HepG2 (cell line): ENCODE measurements at regions not wholly inside any gene's neighbourhood (a gene's known extent, or its start where the extent isn't known, plus 50 kb on each side); places are given as distances from the start of the nearest gene placed in this dataset.

Experiments used
- ATAC-seq: fragments of 200-7000 bp; cut with Tn5 transposase; 3 replicates; pipeline ENCODE4 v1.9.1; 2020; ENCODE audit warnings: mild to moderate bottlenecking, moderate library complexity
- BruUV-seq: library from RNA; stranded (reverse); fragments of 400-500 nt; replicated peaks from 2 replicates; lab custom pipeline; 2021; lab: Mats Ljungman, UMichigan
- CTCF ChIA-PET: fragments of 300-600 bp; formaldehyde crosslinking; extraction: SDS; loops from one replicate; lab custom pipeline; 2021; ENCODE audit warnings: low total read pairs, inconsistent platforms, low intra/inter-chr PET ratio; lab: Yijun Ruan, JAX
- POLR2A ChIA-PET: fragments of 350-600 bp; sonication (Branson Sonifier 250); formaldehyde crosslinking; loops from one replicate; lab custom pipeline; 2020; ENCODE audit warnings: antibody characterized with exemption, inconsistent platforms; lab: Yijun Ruan, JAX
- DNase-seq: peaks from one replicate; pipeline ENCODE4 v3.0.0-alpha.2; 2015; ENCODE audit warnings: low spot score
- FAIRE-seq: peaks from 3 replicates; lab custom pipeline; 2011; peaks lifted over from hg19 to GRCh38; lab: Jason Lieb, UNC
- H2AFZ ChIP-seq: one replicate; pipeline ENCODE4 v1.6.1; 2011; ENCODE audit warnings: low read length, inconsistent platforms
- H3K27ac ChIP-seq: fragments of 300-600 bp; 3 replicates; pipeline ENCODE4 v1.8.0; 2011; ENCODE audit warnings: mixed run types, mild to moderate bottlenecking, mixed read lengths, low read length, inconsistent platforms; ENCODE audit not compliant: insufficient read depth; ENCODE audit errors: extremely low read length
- H3K27me3 ChIP-seq, 2 experiments: fragments of 200-600 bp in 1 of 2; 2 replicates in 1 of 2; 3 replicates in 1 of 2; pipeline versions ENCODE4 v1.6.0 to v1.8.0; 2011; ENCODE audit warnings: low read length in 2 of 2, mild to moderate bottlenecking in 2 of 2, moderate library complexity in 2 of 2, inconsistent platforms in 1 of 2; ENCODE audit not compliant: insufficient read depth in 2 of 2, control insufficient read depth in 1 of 2
- H3K36me3 ChIP-seq, 2 experiments: fragments of 200-600 bp in 1 of 2; replicated peaks in 1 of 2; 2 replicates in 1 of 2; 3 replicates in 1 of 2; pipeline versions ENCODE4 v1.5.1 to v1.8.0; 2011; ENCODE audit warnings: low read length in 2 of 2, inconsistent platforms in 1 of 2; ENCODE audit not compliant: insufficient read depth in 2 of 2, control insufficient read depth in 1 of 2
- H3K4me1 ChIP-seq: 2 replicates; pipeline ENCODE4 v1.5.1; 2012; ENCODE audit warnings: low read length, inconsistent platforms; ENCODE audit not compliant: insufficient read depth
- H3K4me2 ChIP-seq: 2 replicates; pipeline ENCODE4 v1.6.0; 2011; ENCODE audit warnings: low read depth, low read length, inconsistent platforms
- H3K4me3 ChIP-seq, 3 experiments: fragments of 200-600 bp in 1 of 3; sonication (generic), shearing (Covaris generic) in 1 of 3; replicated peaks in 1 of 3; 2 replicates each; pipeline ENCODE4 v1.5.1; 2011 to 2016; ENCODE audit warnings: low read length in 3 of 3, inconsistent platforms in 2 of 3, low read depth in 2 of 3, mild to moderate bottlenecking in 2 of 3, control low read depth in 1 of 3, mixed read lengths in 1 of 3; ENCODE audit not compliant: insufficient read depth in 1 of 3
- H3K79me2 ChIP-seq: one replicate; pipeline ENCODE4 v1.6.1; 2011; ENCODE audit warnings: low read length, inconsistent platforms; ENCODE audit not compliant: insufficient read depth
- H3K9ac ChIP-seq: 2 replicates; pipeline ENCODE4 v1.6.0; 2011; ENCODE audit warnings: mild to moderate bottlenecking, low read depth, low read length, inconsistent platforms; ENCODE audit not compliant: insufficient read depth
- H3K9me3 ChIP-seq: 2 replicates; pipeline ENCODE4 v1.5.1; 2012; ENCODE audit warnings: mild to moderate bottlenecking, low read length
- H4K20me1 ChIP-seq: 2 replicates; pipeline ENCODE4 v1.6.0; 2011; ENCODE audit warnings: inconsistent platforms, mild to moderate bottlenecking, low read length, moderate library complexity; ENCODE audit not compliant: insufficient read depth
- AHR ChIP-seq: IDR thresholded peaks from 2 replicates; pipeline ENCODE4 v1.6.1; 2018; ENCODE audit warnings: missing genetic modification reagents, missing compliant biosample characterization
- CEBPB ChIP-seq: IDR thresholded peaks from 2 replicates; pipeline ENCODE4 v1.6.1; 2011; ENCODE audit warnings: low read depth, low read length, improper control_type of control experiment, borderline replicate concordance
- EED ChIP-seq: sonication (generic); formaldehyde crosslinking; IDR thresholded peaks from 2 replicates; pipeline ENCODE4 v1.5.0; 2020; ENCODE audit warnings: mild to moderate bottlenecking, missing genetic modification reagents
- KAT8 ChIP-seq: IDR thresholded peaks from 2 replicates; pipeline ENCODE4 v1.6.1; 2016; ENCODE audit warnings: missing genetic modification reagents, missing compliant biosample characterization
- NFATC3 ChIP-seq: sonication (generic); formaldehyde crosslinking; IDR thresholded peaks from 2 replicates; pipeline ENCODE4 v1.5.1; 2020; ENCODE audit warnings: mild to moderate bottlenecking, missing genetic modification reagents
- NFE2L2 ChIP-seq: fragments of 150-350 bp; IDR thresholded peaks from 2 replicates; pipeline ENCODE4 v1.6.1; 2014; ENCODE audit warnings: low read length
- NRL ChIP-seq: sonication (generic); formaldehyde crosslinking; IDR thresholded peaks from 2 replicates; pipeline ENCODE4 v1.5.0; 2020; ENCODE audit warnings: missing genetic modification reagents, mild to moderate bottlenecking, moderate library complexity, borderline replicate concordance
- SMYD3 ChIP-seq: sonication (generic); formaldehyde crosslinking; IDR thresholded peaks from 2 replicates; pipeline ENCODE4 v1.8.1; 2023; ENCODE audit warnings: mild to moderate bottlenecking, missing genetic modification reagents
- SOX5 ChIP-seq: IDR thresholded peaks from 2 replicates; pipeline ENCODE4 v1.6.1; 2016; ENCODE audit warnings: borderline replicate concordance
- SPEN ChIP-seq: sonication (generic); formaldehyde crosslinking; IDR thresholded peaks from 2 replicates; pipeline ENCODE4 v1.5.1; 2020; ENCODE audit warnings: low read depth, mild to moderate bottlenecking, missing genetic modification reagents
- ZNF678 ChIP-seq: sonication (generic); formaldehyde crosslinking; IDR thresholded peaks from 2 replicates; pipeline ENCODE4 v1.4.0; 2020; ENCODE audit warnings: mild to moderate bottlenecking, missing genetic modification reagents
- WGBS: methylation state at CpG from one replicate; pipeline ENCODE4 v1.1.6; 2017; ENCODE audit warnings: low lambda C conversion rate; 5-methylcytosine and 5-hydroxymethylcytosine counted together
- in situ Hi-C: cut with HindIII; loops from 2 replicates; pipeline ENCODE4 v1.10.0; 2017; ENCODE audit warnings: low pct_unique_long_range_greater_than_20kb; ENCODE audit not compliant: extremely low pct_ligation_motif_present
- intact Hi-C: fragments of 100-400 bp; cut with micrococcal nuclease; formaldehyde crosslinking; loops from one replicate; pipeline ENCODE4 v1.10.0; 2022; ENCODE audit not compliant: unreplicated experiment
- TF ChIP-seq, protein P1 (sequence below): sonication (generic); formaldehyde crosslinking; IDR thresholded peaks from 2 replicates; pipeline ENCODE4 v1.9.0; 2021; ENCODE audit warnings: missing genetic modification reagents, mild to moderate bottlenecking, borderline replicate concordance

DNA sequence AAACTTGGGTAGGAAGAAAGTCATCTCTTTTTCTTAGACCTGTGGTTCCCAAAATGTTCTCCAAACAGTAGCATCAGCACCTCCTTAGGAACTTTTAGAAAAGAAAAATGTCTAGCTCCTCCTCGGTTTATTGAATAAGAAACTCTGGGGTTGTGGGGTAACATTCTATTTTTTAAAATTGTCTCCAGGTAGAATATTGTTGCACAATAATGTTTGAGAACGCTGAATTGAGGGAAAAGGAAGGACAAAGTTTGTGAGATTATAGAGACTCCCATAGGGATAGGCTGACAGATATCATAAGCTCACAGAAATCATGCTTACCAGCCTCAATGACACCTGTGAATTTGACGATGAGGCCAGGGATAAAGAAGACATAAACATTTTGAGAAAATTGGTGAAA, 1199.0 kb upstream of the CDH6 start:
- H3K36me3 ChIP-seq = no peaks in the 10 kb centered on the region
- no peak for FAIRE-seq
- H2AFZ ChIP-seq = no peak overlapping the region
- ChIA-PET CTCF (no interaction called here), POLR2A (no interaction called here)
- H3K27ac ChIP-seq = no peak overlapping the region
- H3K4me1 ChIP-seq = no peaks in the 10 kb centered on the region
- H3K9me3 ChIP-seq = no peaks in the 10 kb centered on the region
- 0% methylated on average over 2 of the region's 3 CpGs for WGBS
- in situ Hi-C loops = no loop called here
- H3K4me2 ChIP-seq = no peak overlapping the region
- no peaks in the 10 kb centered on the region for H3K79me2 ChIP-seq
- ATAC-seq = no peak
- no TSS peak for BruUV-seq
- intact Hi-C loops = no loop called here
- no peaks in the 10 kb centered on the region for H3K27me3 ChIP-seq
- no peak overlapping the region for H3K4me3 ChIP-seq
- no peak for DNase-seq
- no peaks in the 10 kb centered on the region for H4K20me1 ChIP-seq
- TF ChIP-seq SMYD3 (CRISPR knock-in tag) (no peak), CEBPB (peak; percentile 47; the same call in 1 of the 2 replicates)
- no peak overlapping the region for H3K9ac ChIP-seq

DNA sequence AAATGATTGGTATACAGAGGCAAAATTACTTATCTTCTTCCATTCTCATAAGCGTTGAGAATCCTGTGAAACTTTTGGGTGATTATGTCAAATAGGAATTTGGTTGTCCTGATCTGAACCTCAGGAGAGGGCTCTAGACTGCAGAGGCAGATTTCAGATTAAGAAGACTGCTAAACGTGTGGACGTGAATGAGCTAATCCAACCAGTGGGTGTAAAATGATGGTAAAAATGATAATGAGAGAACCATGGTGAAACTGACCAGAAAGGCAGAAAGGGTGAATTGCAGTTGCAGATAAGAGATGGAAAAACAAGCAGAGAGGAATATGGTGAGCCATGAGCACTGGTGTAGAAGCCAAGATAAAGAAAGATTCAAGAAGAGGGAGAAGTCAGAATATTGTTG, 1200.2 kb upstream of the CDH6 start:
- no peak overlapping the region for H3K9ac ChIP-seq
- H3K36me3 ChIP-seq = no peaks in the 10 kb centered on the region
- H3K4me3 ChIP-seq = no peak overlapping the region
- no peaks in the 10 kb centered on the region for H3K27me3 ChIP-seq
- no peaks in the 10 kb centered on the region for H3K4me1 ChIP-seq
- no peak for FAIRE-seq
- no peaks in the 10 kb centered on the region for H3K9me3 ChIP-seq
- ChIA-PET CTCF (no interaction called here), POLR2A (no interaction called here)
- 2% methylated on average over 3 of the region's 3 CpGs for WGBS
- H3K79me2 ChIP-seq = no peaks in the 10 kb centered on the region
- no peak for ATAC-seq
- no peak overlapping the region for H3K4me2 ChIP-seq
- in situ Hi-C loops = no loop called here
- intact Hi-C loops = no loop called here
- no peaks in the 10 kb centered on the region for H4K20me1 ChIP-seq
- BruUV-seq = no TSS peak
- TF ChIP-seq SPEN (CRISPR knock-in tag) (no peak), NFE2L2 (no peak), ZNF678 (CRISPR knock-in tag) (no peak), NFATC3 (CRISPR knock-in tag) (no peak), KAT8 (CRISPR knock-in tag) (no peak), SOX5 (CRISPR knock-in tag) (no peak), NRL (CRISPR knock-in tag) (no peak), EED (CRISPR knock-in tag) (no peak), AHR (no peak)
- TF ChIP-seq, protein P1, sequence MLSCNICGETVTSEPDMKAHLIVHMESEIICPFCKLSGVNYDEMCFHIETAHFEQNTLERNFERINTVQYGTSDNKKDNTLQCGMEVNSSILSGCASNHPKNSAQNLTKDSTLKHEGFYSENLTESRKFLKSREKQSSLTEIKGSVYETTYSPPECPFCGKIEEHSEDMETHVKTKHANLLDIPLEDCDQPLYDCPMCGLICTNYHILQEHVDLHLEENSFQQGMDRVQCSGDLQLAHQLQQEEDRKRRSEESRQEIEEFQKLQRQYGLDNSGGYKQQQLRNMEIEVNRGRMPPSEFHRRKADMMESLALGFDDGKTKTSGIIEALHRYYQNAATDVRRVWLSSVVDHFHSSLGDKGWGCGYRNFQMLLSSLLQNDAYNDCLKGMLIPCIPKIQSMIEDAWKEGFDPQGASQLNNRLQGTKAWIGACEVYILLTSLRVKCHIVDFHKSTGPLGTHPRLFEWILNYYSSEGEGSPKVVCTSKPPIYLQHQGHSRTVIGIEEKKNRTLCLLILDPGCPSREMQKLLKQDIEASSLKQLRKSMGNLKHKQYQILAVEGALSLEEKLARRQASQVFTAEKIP (CRISPR knock-in tag) = no peak
- no peak overlapping the region for H2AFZ ChIP-seq
- no peak for DNase-seq
- no peak overlapping the region for H3K27ac ChIP-seq
